ENCODE measurements at regions not wholly inside any gene's neighbourhood (a gene's known extent, or its start where the extent isn't known, plus 50 kb on each side); places are given as distances from the start of the nearest gene placed in this dataset.

GRCh38 chr2:42900289-42900891 is 108.0 kb upstream of the HAAO start:
- TF ChIP-seq CTCF (IDR thresholded peaks at IDR 0.05 in 4 of 5, conservative IDR thresholded peaks at IDR 0.05 in 1 of 5) = no peak
- TF ChIP-seq POLR2A (IDR thresholded peaks at IDR 0.05) = no peak

Measured in gastrocnemius medialis (tissue), 4 donors.